SK-N-SH (cell line): ENCODE measurements at regions not wholly inside any gene's neighbourhood (a gene's known extent, or its start where the extent isn't known, plus 50 kb on each side); places are given as distances from the start of the nearest gene placed in this dataset.

Experiments used
- CTCF ChIA-PET: fragments of 300-600, 350-600 bp; formaldehyde crosslinking; extraction: SDS; loops from one replicate; lab custom pipeline; 2021; lab: Yijun Ruan, JAX
- POLR2A ChIA-PET: fragments of 350-600 bp; sonication (Branson Sonifier 250); formaldehyde crosslinking; extraction: SDS; loops from one replicate; lab custom pipeline; 2020; ENCODE audit warnings: antibody characterized with exemption, inconsistent platforms; lab: Yijun Ruan, JAX
- DNase-seq: peaks from one replicate; pipeline ENCODE4 v3.0.0; 2012
- H2AFZ ChIP-seq: fragments of 200-600 bp; sonication (generic); 2 replicates; pipeline ENCODE4 v1.8.1; 2016; ENCODE audit warnings: antibody characterized with exemption, mild to moderate bottlenecking, low read depth
- H3F3A ChIP-seq: fragments of 200-600 bp; sonication (generic); replicated peaks from 2 replicates; pipeline ENCODE3; 2016; ENCODE audit warnings: antibody characterized with exemption, mild to moderate bottlenecking; ENCODE audit not compliant: insufficient read depth
- H3K27ac ChIP-seq, 2 experiments: fragments of 200-500 bp in 1 of 2; fragments of 200-600 bp in 1 of 2; sonication (Bioruptor generic) in 1 of 2; sonication (generic), shearing (Covaris generic) in 1 of 2; 2 replicates each; pipeline versions ENCODE4 v1.5.1 to v1.6.1; 2014 to 2016; ENCODE audit warnings: low read depth in 2 of 2, inconsistent platforms in 1 of 2, low read length in 1 of 2, mild to moderate bottlenecking in 1 of 2, mixed read lengths in 1 of 2
- H3K27me3 ChIP-seq: fragments of 200-600 bp; sonication (generic), shearing (Covaris generic); 2 replicates; pipeline ENCODE4 v1.6.1; 2016; ENCODE audit warnings: mixed run types; ENCODE audit not compliant: insufficient read depth
- H3K36me3 ChIP-seq, 2 experiments: fragments of 200-500 bp in 1 of 2; fragments of 200-600 bp in 1 of 2; sonication (Bioruptor generic) in 1 of 2; sonication (generic) in 1 of 2; replicated peaks in 1 of 2; 2 replicates each; pipeline versions ENCODE3 to v1.5.1; 2014 to 2016; ENCODE audit warnings: low read length in 1 of 2, mild to moderate bottlenecking in 1 of 2; ENCODE audit not compliant: insufficient read depth in 2 of 2, control insufficient read depth in 1 of 2
- H3K4me1 ChIP-seq, 2 experiments: fragments of 200-500 bp in 1 of 2; fragments of 200-600 bp in 1 of 2; sonication (Bioruptor generic) in 1 of 2; sonication (generic), shearing (Covaris generic) in 1 of 2; 2 replicates each; pipeline versions ENCODE4 v1.5.1 to v1.6.1; 2014 to 2016; ENCODE audit warnings: low read depth in 1 of 2, low read length in 1 of 2, mixed run types in 1 of 2; ENCODE audit not compliant: insufficient read depth in 2 of 2, control insufficient read depth in 1 of 2
- H3K4me2 ChIP-seq: fragments of 200-600 bp; sonication (generic), shearing (Covaris generic); 2 replicates; pipeline ENCODE4 v1.6.1; 2017; ENCODE audit warnings: mixed run types
- H3K4me3 ChIP-seq, 2 experiments: fragments of 200-500 bp in 1 of 2; fragments of 200-600 bp in 1 of 2; sonication (Bioruptor generic) in 1 of 2; sonication (generic), shearing (Covaris generic) in 1 of 2; 2 replicates each; pipeline versions ENCODE4 v1.5.1 to v1.8.1; 2014 to 2016; ENCODE audit warnings: low read depth in 2 of 2, inconsistent platforms in 1 of 2, low read length in 1 of 2, mild to moderate bottlenecking in 1 of 2, mixed read lengths in 1 of 2, moderate library complexity in 1 of 2
- H3K79me2 ChIP-seq: fragments of 200-600 bp; sonication (generic); 2 replicates; pipeline ENCODE4 v1.8.1; 2017; ENCODE audit warnings: mild to moderate bottlenecking; ENCODE audit not compliant: insufficient read depth
- H3K9ac ChIP-seq: fragments of 200-600 bp; sonication (generic); 2 replicates; pipeline ENCODE4 v1.6.1; 2017; ENCODE audit warnings: mixed run types
- H3K9me2 ChIP-seq: fragments of 200-600 bp; sonication (generic); 2 replicates; pipeline ENCODE4 v1.6.1; 2017; ENCODE audit warnings: mixed run types
- H3K9me3 ChIP-seq: fragments of 200-600 bp; sonication (generic); 2 replicates; pipeline ENCODE4 v1.6.1; 2017; ENCODE audit warnings: mixed run types, mild to moderate bottlenecking, moderate library complexity
- H4K20me1 ChIP-seq: fragments of 200-600 bp; sonication (generic); 2 replicates; pipeline ENCODE4 v1.6.1; 2017; ENCODE audit warnings: mild to moderate bottlenecking, mixed run types; ENCODE audit not compliant: insufficient read depth
- CHD2 ChIP-seq: fragments of 150-350 bp; IDR thresholded peaks from 2 replicates; pipeline ENCODE4 v1.6.1; 2018; ENCODE audit warnings: low read length; ENCODE audit not compliant: partially characterized antibody
- FOXJ3 ChIP-seq: sonication (generic); formaldehyde crosslinking; IDR thresholded peaks from 2 replicates; pipeline ENCODE4 v1.5.1; 2020; ENCODE audit warnings: mild to moderate bottlenecking, missing genetic modification reagents
- GABPA ChIP-seq: IDR thresholded peaks from 2 replicates; pipeline ENCODE4 v1.4.0; 2012; ENCODE audit warnings: low read depth, mild to moderate bottlenecking
- GATA2 ChIP-seq: sonication (generic); formaldehyde crosslinking; IDR thresholded peaks from 2 replicates; pipeline ENCODE4 v1.5.0; 2020; ENCODE audit warnings: mild to moderate bottlenecking, missing genetic modification reagents
- RAD21 ChIP-seq: IDR thresholded peaks from 2 replicates; pipeline ENCODE4 v1.6.1; 2012; ENCODE audit warnings: mild to moderate bottlenecking, low read length
- RXRA ChIP-seq: IDR thresholded peaks from 2 replicates; pipeline ENCODE4 v1.4.0; 2012; ENCODE audit warnings: low read depth, mild to moderate bottlenecking, borderline replicate concordance
- SIN3A ChIP-seq: IDR thresholded peaks from 2 replicates; pipeline ENCODE4 v1.6.1; 2012; ENCODE audit warnings: low read depth, mild to moderate bottlenecking, low read length, moderate library complexity, borderline replicate concordance
- TAF1 ChIP-seq: IDR thresholded peaks from 2 replicates; pipeline ENCODE4 v1.6.1; 2012; ENCODE audit warnings: low read depth, mild to moderate bottlenecking, low read length, moderate library complexity, borderline replicate concordance
- TCF12 ChIP-seq: IDR thresholded peaks from 2 replicates; pipeline ENCODE4 v1.4.0; 2012
- TEAD4 ChIP-seq: IDR thresholded peaks from 2 replicates; pipeline ENCODE4 v1.4.0; 2012; ENCODE audit warnings: mild to moderate bottlenecking, borderline replicate concordance; ENCODE audit not compliant: insufficient read depth
- ZBTB33 ChIP-seq: IDR thresholded peaks from 2 replicates; pipeline ENCODE4 v1.4.0; 2012; ENCODE audit warnings: low read depth, borderline replicate concordance
- WGBS: methylation state at CpG from one replicate; pipeline ENCODE4 v1.1.6; 2017; ENCODE audit warnings: low lambda C conversion rate; 5-methylcytosine and 5-hydroxymethylcytosine counted together
- TF ChIP-seq, protein P1 (sequence below): fragments of 150-350 bp; IDR thresholded peaks from 2 replicates; pipeline ENCODE4 v1.6.1; 2017; ENCODE audit warnings: antibody characterized with exemption, low read length, low read depth, borderline replicate concordance
- TF ChIP-seq, protein P2 (sequence below): IDR thresholded peaks from 2 replicates; pipeline ENCODE4 v1.4.0; 2012; ENCODE audit warnings: low read depth

DNA sequence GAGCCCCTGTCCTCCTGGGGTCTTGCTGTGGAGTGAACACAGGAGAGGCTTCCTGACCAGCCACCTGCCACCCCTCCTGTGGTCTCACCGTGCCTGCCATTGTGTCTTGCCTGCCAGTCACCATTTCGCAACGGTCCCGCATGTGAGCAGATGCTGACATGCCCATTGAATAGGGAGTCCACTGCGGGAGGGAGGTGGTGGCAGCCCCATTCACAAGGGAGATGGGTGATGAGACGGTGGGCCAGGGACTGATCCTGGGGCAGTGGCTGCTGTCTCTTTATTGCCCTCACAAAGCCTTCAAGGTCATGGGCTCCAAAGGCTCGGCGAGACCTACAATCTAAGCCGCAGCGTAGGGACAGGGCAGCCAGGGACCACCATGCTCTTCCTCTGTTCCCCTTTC is 76.0 kb upstream of the NPTX2 start:
- TF ChIP-seq CHD2 = no peak
- TF ChIP-seq, protein P1, sequence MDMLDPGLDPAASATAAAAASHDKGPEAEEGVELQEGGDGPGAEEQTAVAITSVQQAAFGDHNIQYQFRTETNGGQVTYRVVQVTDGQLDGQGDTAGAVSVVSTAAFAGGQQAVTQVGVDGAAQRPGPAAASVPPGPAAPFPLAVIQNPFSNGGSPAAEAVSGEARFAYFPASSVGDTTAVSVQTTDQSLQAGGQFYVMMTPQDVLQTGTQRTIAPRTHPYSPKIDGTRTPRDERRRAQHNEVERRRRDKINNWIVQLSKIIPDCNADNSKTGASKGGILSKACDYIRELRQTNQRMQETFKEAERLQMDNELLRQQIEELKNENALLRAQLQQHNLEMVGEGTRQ = no peak
- TF ChIP-seq SIN3A = no peak
- TF ChIP-seq, protein P2, sequence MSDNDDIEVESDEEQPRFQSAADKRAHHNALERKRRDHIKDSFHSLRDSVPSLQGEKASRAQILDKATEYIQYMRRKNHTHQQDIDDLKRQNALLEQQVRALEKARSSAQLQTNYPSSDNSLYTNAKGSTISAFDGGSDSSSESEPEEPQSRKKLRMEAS = no peak
- 49% methylated on average over 10 of the region's 10 CpGs for WGBS
- peaks cover 6% of the 10 kb centered on the region; the same call in 1 of the 2 replicates for H3K9me3 ChIP-seq
- no peaks in the 10 kb centered on the region for H3K36me3 ChIP-seq
- H3F3A ChIP-seq = no peaks in the 10 kb centered on the region
- no peak overlapping the region for H3K4me2 ChIP-seq
- no peaks in the 10 kb centered on the region for H3K9me2 ChIP-seq
- H3K27ac ChIP-seq = no peak overlapping the region
- POLR2A ChIA-PET = no interaction called here
- no peaks in the 10 kb centered on the region for H3K79me2 ChIP-seq
- H3K4me1 ChIP-seq = no peaks in the 10 kb centered on the region; a peak in 1 of 4 replicates
- DNase-seq = no peak
- no peak overlapping the region for H3K4me3 ChIP-seq
- no peaks in the 10 kb centered on the region for H3K27me3 ChIP-seq
- H2AFZ ChIP-seq = no peak overlapping the region
- no peaks in the 10 kb centered on the region for H4K20me1 ChIP-seq
- CTCF ChIA-PET = interaction anchor here (0.9 kb wide), 1 partner anchor 205 kb away, joined by 4 read pairs; no protein-coding TSS in a partner anchor
- H3K9ac ChIP-seq = no peak overlapping the region

GRCh38 chr7:98539865-98540264 is 77.2 kb upstream of the NPTX2 start:
- H3K27me3 ChIP-seq = no peaks in the 10 kb centered on the region
- 18% methylated on average over 1 of the region's 1 CpG for WGBS
- CTCF ChIA-PET = interaction anchor here (0.8 to 1.5 kb wide), 4 partner anchors 16 to 301 kb away, joined by 3 to 6 read pairs (median 3); no protein-coding TSS in a partner anchor
- H3K4me1 ChIP-seq = no peaks in the 10 kb centered on the region; a peak in 1 of 4 replicates
- POLR2A ChIA-PET = no interaction called here
- no peaks in the 10 kb centered on the region for H3F3A ChIP-seq
- no peak overlapping the region for H3K4me2 ChIP-seq
- no peaks in the 10 kb centered on the region for H3K9me2 ChIP-seq
- TF ChIP-seq TEAD4 = no peak
- TF ChIP-seq TAF1 = no peak
- TF ChIP-seq CHD2 = no peak
- TF ChIP-seq GABPA = no peak
- TF ChIP-seq, all 33 proteins: peak for 0
- Histone ChIP-seq H3K27ac (no peak overlapping the region), H2AFZ (no peak overlapping the region), H3K36me3 (no peaks in the 10 kb centered on the region), H3K9me3 (no peaks in the 10 kb centered on the region; the same call in 1 of the 2 replicates), H3K9ac (no peak overlapping the region), H4K20me1 (no peaks in the 10 kb centered on the region), H3K79me2 (no peaks in the 10 kb centered on the region), H3K4me3 (no peak overlapping the region)
- DNase-seq = no peak

DNA sequence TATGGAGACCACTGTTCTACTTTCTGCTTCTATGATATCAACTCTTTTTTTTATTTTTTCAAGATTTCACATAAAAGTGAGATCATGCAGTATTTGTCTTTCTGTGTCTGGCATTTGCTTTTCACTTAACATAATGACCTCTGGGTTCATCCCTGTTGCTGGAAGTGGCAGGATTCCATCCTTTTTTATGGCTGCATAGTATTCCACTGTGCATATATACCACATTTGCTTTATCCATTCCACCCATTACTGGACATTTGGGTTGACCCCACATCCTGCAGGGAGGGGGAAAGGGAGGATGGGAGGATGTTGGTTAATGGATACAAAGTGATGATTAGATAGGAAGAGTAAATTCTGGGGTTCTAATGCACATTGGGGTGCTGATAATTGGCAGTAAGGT is 80.3 kb upstream of the NPTX2 start:
- ChIA-PET CTCF (interaction anchor here (0.7 kb wide), 1 partner anchor 27 kb away, joined by 3 read pairs; no protein-coding TSS in a partner anchor), POLR2A (no interaction called here)
- no peaks in the 10 kb centered on the region for H3K27me3 ChIP-seq
- H3K79me2 ChIP-seq = no peaks in the 10 kb centered on the region
- H3K27ac ChIP-seq = no peak overlapping the region
- TF ChIP-seq ZBTB33 = no peak
- no peak for TF ChIP-seq GABPA
- TF ChIP-seq RAD21 = no peak
- no peak for TF ChIP-seq GATA2 (CRISPR knock-in tag)
- TF ChIP-seq TCF12 = no peak
- TF ChIP-seq FOXJ3 (CRISPR knock-in tag) = no peak
- TF ChIP-seq RXRA = no peak
- no peak for DNase-seq
- H3K9me3 ChIP-seq = no peaks in the 10 kb centered on the region
- H3K4me3 ChIP-seq = no peak overlapping the region
- H4K20me1 ChIP-seq = no peaks in the 10 kb centered on the region
- H3K4me1 ChIP-seq = no peaks in the 10 kb centered on the region; a peak in 1 of 4 replicates
- no peaks in the 10 kb centered on the region for H3K9me2 ChIP-seq
- no peak overlapping the region for H3K4me2 ChIP-seq
- no peaks in the 10 kb centered on the region for H3K36me3 ChIP-seq
- H2AFZ ChIP-seq = no peak overlapping the region
- H3F3A ChIP-seq = no peaks in the 10 kb centered on the region
- H3K9ac ChIP-seq = no peak overlapping the region
